H1 (cell line): ENCODE measurements at regions not wholly inside any gene's neighbourhood (a gene's known extent, or its start where the extent isn't known, plus 50 kb on each side); places are given as distances from the start of the nearest gene placed in this dataset.

Source experiments
- EP300 ChIP-seq, 2 experiments: IDR thresholded peaks; 1 replicate in 1 of 2; 2 replicates in 1 of 2; pipeline ENCODE4 v1.6.1; 2011 to 2012; ENCODE audit warnings: low read depth in 2 of 2, low read length in 2 of 2, mild to moderate bottlenecking in 2 of 2, borderline replicate concordance in 1 of 2, inconsistent platforms in 1 of 2, moderate library complexity in 1 of 2
- HDAC6 ChIP-seq: IDR thresholded peaks from one replicate; pipeline ENCODE4 v1.7.1; 2012; ENCODE audit warnings: low read depth, mild to moderate bottlenecking, inconsistent platforms, low read length, moderate library complexity
- POLR2A ChIP-seq, 2 experiments: IDR thresholded peaks; 1 replicate in 1 of 2; 2 replicates in 1 of 2; pipeline ENCODE4 v1.6.1; 2011; ENCODE audit warnings: low read depth in 2 of 2, low read length in 2 of 2, mild to moderate bottlenecking in 2 of 2; ENCODE audit errors: control extremely low read depth in 1 of 2
- TAF1 ChIP-seq: IDR thresholded peaks from 2 replicates; pipeline ENCODE4 v1.6.1; 2011; ENCODE audit warnings: mild to moderate bottlenecking, low read depth, low read length

- no peak for TF ChIP-seq POLR2A (IDR thresholded peaks at IDR 0.05; ENCODE audit: control extremely low read depth in 1 of 2, low read depth in 2 of 2, low read length in 2 of 2)
- no peak for TF ChIP-seq HDAC6
- no peak for TF ChIP-seq EP300 (IDR thresholded peaks at IDR 0.05; ENCODE audit: borderline replicate concordance in 1 of 2, low read depth in 2 of 2, low read length in 2 of 2)
- TF ChIP-seq TAF1: no peak
Observed at GRCh38 chr9:2494562-2494961, 127.0 kb upstream of the VLDLR start.
